Heart left ventricle (tissue), 13 donors: ENCODE measurements at regions not wholly inside any gene's neighbourhood (a gene's known extent, or its start where the extent isn't known, plus 50 kb on each side); places are given as distances from the start of the nearest gene placed in this dataset.

Source experiments
- POLR2A ChIP-seq, 2 donors: fragments of 450-650 bp; IDR thresholded peaks; one replicate each; pipeline ENCODE4 v1.6.1; 2017; ENCODE audit warnings: antibody characterized with exemption in 2 of 2, mild to moderate bottlenecking in 2 of 2, moderate library complexity in 2 of 2
- TF ChIP-seq, protein P1 (sequence below), 12 donors: fragments of 200-600 bp; sonication (generic) in 4 of 12; IDR thresholded peaks; one replicate each; pipeline versions ENCODE4 v1.5.0 to v1.8.0; 2018 to 2022; ENCODE audit warnings: antibody characterized with exemption in 12 of 12, mild to moderate bottlenecking in 5 of 12
- donor health status: ischemic (EF 13 %, LVEDD 7.1; RV severe dilation, severe dysfunction).
- donor health status: DM: no; HTN: yes; CAD: no.
- donor health status: DM: no; HTN: no; CAD: no.
- donor health status: ischemic (EF 25% LVEDD 6.9; RV normal size, moderate dysfunction).
- donor health status: ischemic (EF 25% LVEDD 5.7; RV mildly dilated, moderate dysfunction).
- donor health status: ischemic (EF 35%, LVEDD 5.7; RV mildly dilated, moderate dysfunction).
- donor health status: nonischemic (EF 11% LVEDD 7.7; RV severe dilation, severe dysfunction).
- donor health status: DM: yes; HTN: yes; CAD: no.
- donor health status: PGD.
- donor health status: ischemic (EF 29% LVEDD 5.4; RV normal size, mild dysfunction).
- donor health status: nonischemic (EF 23%, LVEDD 6.1; RV moderate dilation, normal function).

DNA sequence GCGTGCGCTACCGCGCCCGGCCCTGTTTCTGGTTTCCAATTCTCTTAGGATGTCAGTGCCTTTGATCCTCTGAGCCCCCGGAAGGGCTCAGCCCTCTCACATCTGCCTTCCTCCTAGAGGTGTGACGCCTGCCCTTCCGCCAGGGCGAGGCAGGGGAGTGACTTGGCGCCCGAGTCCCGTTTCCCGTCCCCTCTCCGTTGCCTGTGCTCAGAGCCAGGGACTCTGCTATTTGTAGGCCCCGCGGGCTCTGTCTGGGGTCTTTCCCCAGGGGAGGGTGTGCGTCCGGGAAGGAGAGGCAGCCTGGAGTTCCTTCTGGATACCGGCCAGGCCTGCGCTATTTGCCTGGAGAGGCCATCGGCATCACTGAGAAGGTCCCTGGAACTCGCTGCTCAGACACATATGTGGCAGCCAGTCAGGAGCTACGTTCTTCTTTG lies 103.7 kb upstream of the TAF1B start:
- TF ChIP-seq, protein P1, sequence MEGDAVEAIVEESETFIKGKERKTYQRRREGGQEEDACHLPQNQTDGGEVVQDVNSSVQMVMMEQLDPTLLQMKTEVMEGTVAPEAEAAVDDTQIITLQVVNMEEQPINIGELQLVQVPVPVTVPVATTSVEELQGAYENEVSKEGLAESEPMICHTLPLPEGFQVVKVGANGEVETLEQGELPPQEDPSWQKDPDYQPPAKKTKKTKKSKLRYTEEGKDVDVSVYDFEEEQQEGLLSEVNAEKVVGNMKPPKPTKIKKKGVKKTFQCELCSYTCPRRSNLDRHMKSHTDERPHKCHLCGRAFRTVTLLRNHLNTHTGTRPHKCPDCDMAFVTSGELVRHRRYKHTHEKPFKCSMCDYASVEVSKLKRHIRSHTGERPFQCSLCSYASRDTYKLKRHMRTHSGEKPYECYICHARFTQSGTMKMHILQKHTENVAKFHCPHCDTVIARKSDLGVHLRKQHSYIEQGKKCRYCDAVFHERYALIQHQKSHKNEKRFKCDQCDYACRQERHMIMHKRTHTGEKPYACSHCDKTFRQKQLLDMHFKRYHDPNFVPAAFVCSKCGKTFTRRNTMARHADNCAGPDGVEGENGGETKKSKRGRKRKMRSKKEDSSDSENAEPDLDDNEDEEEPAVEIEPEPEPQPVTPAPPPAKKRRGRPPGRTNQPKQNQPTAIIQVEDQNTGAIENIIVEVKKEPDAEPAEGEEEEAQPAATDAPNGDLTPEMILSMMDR (IDR thresholded peaks at IDR 0.05) = peak in 1 of 12 donors; percentile 8
- no peak for TF ChIP-seq POLR2A (IDR thresholded peaks at IDR 0.05)
